HEK293 (cell line): ENCODE measurements at regions not wholly inside any gene's neighbourhood (a gene's known extent, or its start where the extent isn't known, plus 50 kb on each side); places are given as distances from the start of the nearest gene placed in this dataset.

ENCODE experiments used
- CTCF ChIA-PET: fragments of 350-600 bp; formaldehyde crosslinking; extraction: SDS; loops from one replicate; lab custom pipeline; 2021; ENCODE audit warnings: antibody characterized with exemption; lab: Yijun Ruan, JAX
- POLR2A ChIA-PET: fragments of 300-600 bp; formaldehyde crosslinking; extraction: SDS; loops from one replicate; lab custom pipeline; 2020; ENCODE audit warnings: antibody characterized with exemption, inconsistent platforms; lab: Yijun Ruan, JAX
- H3K27ac ChIP-seq: fragments of 200-500 bp; sonication (Bioruptor generic); 2 replicates; pipeline ENCODE4 v1.5.1; 2014; ENCODE audit warnings: low read depth, low read length, control low read depth, inconsistent platforms; ENCODE audit errors: extremely low read depth
- H3K36me3 ChIP-seq, 2 experiments: fragments of 200-500 bp in 1 of 2; sonication (Bioruptor generic) in 1 of 2; 1 replicate in 1 of 2; 2 replicates in 1 of 2; pipeline ENCODE4 v1.5.1; 2014 to 2017; ENCODE audit warnings: inconsistent platforms in 2 of 2, low read length in 2 of 2; ENCODE audit not compliant: control insufficient read depth in 2 of 2, insufficient read depth in 1 of 2
- H3K4me1 ChIP-seq: fragments of 200-500 bp; sonication (Bioruptor generic); 2 replicates; pipeline ENCODE4 v1.5.1; 2014; ENCODE audit warnings: mild to moderate bottlenecking, low read length, inconsistent platforms; ENCODE audit not compliant: control insufficient read depth, insufficient read depth
- H3K4me3 ChIP-seq: 2 replicates; pipeline ENCODE4 v1.5.1; 2011; ENCODE audit warnings: low read depth, mild to moderate bottlenecking, control low read depth, low read length, moderate library complexity
- H3K9me3 ChIP-seq: fragments of 200-500 bp; sonication (Bioruptor generic); 2 replicates; pipeline ENCODE4 v1.5.1; 2014; ENCODE audit warnings: low read depth, low read length, inconsistent platforms; ENCODE audit not compliant: control insufficient read depth, insufficient read depth
- HOXA7 ChIP-seq: sonication (generic); formaldehyde crosslinking; IDR thresholded peaks from 2 replicates; pipeline ENCODE4 v1.8.1; 2022; ENCODE audit warnings: missing genetic modification reagents, borderline replicate concordance
- HOXD13 ChIP-seq: sonication (generic); formaldehyde crosslinking; IDR thresholded peaks from 2 replicates; pipeline ENCODE4 v1.8.0; 2022; ENCODE audit warnings: missing genetic modification reagents, borderline replicate concordance
- MEIS1 ChIP-seq: sonication (generic); formaldehyde crosslinking; IDR thresholded peaks from 2 replicates; pipeline ENCODE4 v1.8.1; 2022; ENCODE audit warnings: missing genetic modification reagents, mild to moderate bottlenecking, borderline replicate concordance
- MYNN ChIP-seq: fragments of 450-650 bp; formaldehyde crosslinking; IDR thresholded peaks from 2 replicates; pipeline ENCODE4 v1.5.1; 2016; ENCODE audit warnings: missing biosample characterization, missing genetic modification characterization, borderline replicate concordance
- YY1 ChIP-seq: fragments of 450-650 bp; formaldehyde crosslinking; IDR thresholded peaks from 2 replicates; pipeline ENCODE4 v1.5.1; 2018; ENCODE audit warnings: missing biosample characterization, missing genetic modification characterization
- ZBTB1 ChIP-seq: fragments of 450-650 bp; formaldehyde crosslinking; IDR thresholded peaks from 2 replicates; pipeline ENCODE4 v1.5.1; 2016; ENCODE audit warnings: missing biosample characterization, missing genetic modification characterization
- ZFP37 ChIP-seq: fragments of 450-650 bp; formaldehyde crosslinking; IDR thresholded peaks from 2 replicates; pipeline ENCODE4 v1.5.1; 2016; ENCODE audit warnings: missing biosample characterization, missing genetic modification characterization
- ZNF175 ChIP-seq: fragments of 450-650 bp; formaldehyde crosslinking; IDR thresholded peaks from 2 replicates; pipeline ENCODE4 v1.5.1; 2016; ENCODE audit warnings: missing biosample characterization, missing genetic modification characterization
- ZNF202 ChIP-seq: fragments of 450-650 bp; formaldehyde crosslinking; IDR thresholded peaks from 2 replicates; pipeline ENCODE4 v1.5.1; 2016; ENCODE audit warnings: missing biosample characterization, missing genetic modification characterization, borderline replicate concordance
- ZNF239 ChIP-seq: fragments of 450-650 bp; formaldehyde crosslinking; IDR thresholded peaks from 2 replicates; pipeline ENCODE4 v1.5.1; 2016; ENCODE audit warnings: missing biosample characterization, missing genetic modification characterization
- ZNF404 ChIP-seq: fragments of 450-650 bp; formaldehyde crosslinking; IDR thresholded peaks from 2 replicates; pipeline ENCODE4 v1.5.1; 2017; ENCODE audit warnings: missing biosample characterization, missing genetic modification characterization
- ZNF426 ChIP-seq: fragments of 450-650 bp; formaldehyde crosslinking; IDR thresholded peaks from 2 replicates; pipeline ENCODE4 v1.5.1; 2017; ENCODE audit warnings: missing biosample characterization, missing genetic modification characterization, mild to moderate bottlenecking, inconsistent platforms, moderate library complexity
- ZNF48 ChIP-seq: fragments of 450-650 bp; formaldehyde crosslinking; IDR thresholded peaks from 2 replicates; pipeline ENCODE4 v1.5.1; 2016; ENCODE audit warnings: missing biosample characterization, missing genetic modification characterization
- ZNF530 ChIP-seq: fragments of 450-650 bp; formaldehyde crosslinking; IDR thresholded peaks from 2 replicates; pipeline ENCODE4 v1.5.1; 2016; ENCODE audit warnings: low read depth, missing biosample characterization, missing genetic modification characterization
- ZNF571 ChIP-seq: fragments of 450-650 bp; formaldehyde crosslinking; IDR thresholded peaks from 2 replicates; pipeline ENCODE4 v1.5.0; 2017; ENCODE audit warnings: missing biosample characterization, missing genetic modification characterization
- ZNF629 ChIP-seq: fragments of 450-650 bp; formaldehyde crosslinking; IDR thresholded peaks from 2 replicates; pipeline ENCODE4 v1.5.1; 2017; ENCODE audit warnings: missing biosample characterization, missing genetic modification characterization
- ZNF660 ChIP-seq: fragments of 450-650 bp; IDR thresholded peaks from 2 replicates; pipeline ENCODE4 v1.5.1; 2018; ENCODE audit warnings: missing biosample characterization, mild to moderate bottlenecking, missing genetic modification characterization
- ZNF670 ChIP-seq: fragments of 450-650 bp; formaldehyde crosslinking; IDR thresholded peaks from 2 replicates; pipeline ENCODE4 v1.5.1; 2016; ENCODE audit warnings: missing biosample characterization, missing genetic modification characterization, low read depth
- TF ChIP-seq, protein P1 (sequence below): fragments of 450-650 bp; formaldehyde crosslinking; IDR thresholded peaks from 2 replicates; pipeline ENCODE4 v1.5.1; 2016; ENCODE audit warnings: missing biosample characterization, missing genetic modification characterization
- TF ChIP-seq, protein P2 (sequence below): fragments of 450-650 bp; formaldehyde crosslinking; optimal IDR thresholded peaks from 2 replicates; pipeline ENCODE3; 2016; ENCODE audit warnings: missing biosample characterization, mild to moderate bottlenecking, missing genetic modification characterization
- TF ChIP-seq, protein P3 (sequence below): fragments of 450-650 bp; formaldehyde crosslinking; IDR thresholded peaks from 2 replicates; pipeline ENCODE4 v1.5.1; 2016; ENCODE audit warnings: missing biosample characterization, missing genetic modification characterization
- TF ChIP-seq, protein P4 (sequence below): fragments of 450-650 bp; formaldehyde crosslinking; IDR thresholded peaks from 2 replicates; pipeline ENCODE4 v1.5.1; 2016; ENCODE audit warnings: missing biosample characterization, missing genetic modification characterization
- TF ChIP-seq, protein P5 (sequence below): fragments of 450-650 bp; formaldehyde crosslinking; IDR thresholded peaks from 2 replicates; pipeline ENCODE4 v1.5.1; 2016; ENCODE audit warnings: missing biosample characterization, missing genetic modification characterization
- TF ChIP-seq, protein P6 (sequence below): fragments of 450-650 bp; formaldehyde crosslinking; IDR thresholded peaks from 2 replicates; pipeline ENCODE4 v1.5.1; 2016; ENCODE audit warnings: missing biosample characterization, missing genetic modification characterization
- TF ChIP-seq, protein P7 (sequence below): fragments of 450-650 bp; formaldehyde crosslinking; IDR thresholded peaks from 2 replicates; pipeline ENCODE4 v1.5.1; 2016; ENCODE audit warnings: missing biosample characterization, missing genetic modification characterization

DNA sequence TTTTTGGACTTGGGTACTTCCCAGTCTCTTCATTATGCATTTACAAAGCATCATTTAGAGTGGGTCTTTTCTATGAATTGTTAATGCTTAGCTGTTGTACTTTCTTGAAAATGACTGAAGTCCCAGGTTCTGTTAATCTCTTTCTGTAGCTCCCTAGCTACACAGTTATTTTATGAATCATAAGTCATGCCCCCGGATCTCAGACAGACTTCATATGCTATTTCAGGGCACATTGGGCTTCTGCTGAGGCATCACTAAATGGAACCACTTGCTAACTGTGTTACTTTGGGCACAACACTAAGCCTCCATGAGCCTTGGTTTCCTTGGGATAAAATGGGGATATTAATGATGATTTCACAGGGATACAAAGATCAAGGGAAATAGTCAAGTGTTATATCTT lies 55.5 kb upstream of the RBM15 start:
- H3K4me3 ChIP-seq: no peak overlapping the region
- H3K27ac ChIP-seq: no peak overlapping the region
- TF ChIP-seq YY1 (tag by site-specific recombination) (no peak), ZNF629 (no peak), MYNN (tag by site-specific recombination) (no peak), ZNF670 (tag by site-specific recombination) (no peak), MEIS1 (CRISPR knock-in tag) (no peak), ZNF202 (tag by site-specific recombination) (no peak), ZNF404 (tag by site-specific recombination) (no peak), ZNF660 (tag by site-specific recombination) (no peak), ZBTB1 (tag by site-specific recombination) (no peak), HOXD13 (CRISPR knock-in tag) (no peak), HOXA7 (no peak), ZNF530 (no peak), ZNF426 (tag by site-specific recombination) (no peak)
- TF ChIP-seq, protein P1, sequence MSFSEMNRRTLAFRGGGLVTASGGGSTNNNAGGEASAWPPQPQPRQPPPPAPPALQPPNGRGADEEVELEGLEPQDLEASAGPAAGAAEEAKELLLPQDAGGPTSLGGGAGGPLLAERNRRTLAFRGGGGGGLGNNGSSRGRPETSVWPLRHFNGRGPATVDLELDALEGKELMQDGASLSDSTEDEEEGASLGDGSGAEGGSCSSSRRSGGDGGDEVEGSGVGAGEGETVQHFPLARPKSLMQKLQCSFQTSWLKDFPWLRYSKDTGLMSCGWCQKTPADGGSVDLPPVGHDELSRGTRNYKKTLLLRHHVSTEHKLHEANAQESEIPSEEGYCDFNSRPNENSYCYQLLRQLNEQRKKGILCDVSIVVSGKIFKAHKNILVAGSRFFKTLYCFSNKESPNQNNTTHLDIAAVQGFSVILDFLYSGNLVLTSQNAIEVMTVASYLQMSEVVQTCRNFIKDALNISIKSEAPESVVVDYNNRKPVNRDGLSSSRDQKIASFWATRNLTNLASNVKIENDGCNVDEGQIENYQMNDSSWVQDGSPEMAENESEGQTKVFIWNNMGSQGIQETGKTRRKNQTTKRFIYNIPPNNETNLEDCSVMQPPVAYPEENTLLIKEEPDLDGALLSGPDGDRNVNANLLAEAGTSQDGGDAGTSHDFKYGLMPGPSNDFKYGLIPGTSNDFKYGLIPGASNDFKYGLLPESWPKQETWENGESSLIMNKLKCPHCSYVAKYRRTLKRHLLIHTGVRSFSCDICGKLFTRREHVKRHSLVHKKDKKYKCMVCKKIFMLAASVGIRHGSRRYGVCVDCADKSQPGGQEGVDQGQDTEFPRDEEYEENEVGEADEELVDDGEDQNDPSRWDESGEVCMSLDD: no peak
- TF ChIP-seq, protein P2, sequence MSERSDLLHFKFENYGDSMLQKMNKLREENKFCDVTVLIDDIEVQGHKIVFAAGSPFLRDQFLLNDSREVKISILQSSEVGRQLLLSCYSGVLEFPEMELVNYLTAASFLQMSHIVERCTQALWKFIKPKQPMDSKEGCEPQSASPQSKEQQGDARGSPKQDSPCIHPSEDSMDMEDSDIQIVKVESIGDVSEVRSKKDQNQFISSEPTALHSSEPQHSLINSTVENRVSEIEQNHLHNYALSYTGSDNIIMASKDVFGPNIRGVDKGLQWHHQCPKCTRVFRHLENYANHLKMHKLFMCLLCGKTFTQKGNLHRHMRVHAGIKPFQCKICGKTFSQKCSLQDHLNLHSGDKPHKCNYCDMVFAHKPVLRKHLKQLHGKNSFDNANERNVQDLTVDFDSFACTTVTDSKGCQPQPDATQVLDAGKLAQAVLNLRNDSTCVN (tag by site-specific recombination): no peak
- TF ChIP-seq, protein P3, sequence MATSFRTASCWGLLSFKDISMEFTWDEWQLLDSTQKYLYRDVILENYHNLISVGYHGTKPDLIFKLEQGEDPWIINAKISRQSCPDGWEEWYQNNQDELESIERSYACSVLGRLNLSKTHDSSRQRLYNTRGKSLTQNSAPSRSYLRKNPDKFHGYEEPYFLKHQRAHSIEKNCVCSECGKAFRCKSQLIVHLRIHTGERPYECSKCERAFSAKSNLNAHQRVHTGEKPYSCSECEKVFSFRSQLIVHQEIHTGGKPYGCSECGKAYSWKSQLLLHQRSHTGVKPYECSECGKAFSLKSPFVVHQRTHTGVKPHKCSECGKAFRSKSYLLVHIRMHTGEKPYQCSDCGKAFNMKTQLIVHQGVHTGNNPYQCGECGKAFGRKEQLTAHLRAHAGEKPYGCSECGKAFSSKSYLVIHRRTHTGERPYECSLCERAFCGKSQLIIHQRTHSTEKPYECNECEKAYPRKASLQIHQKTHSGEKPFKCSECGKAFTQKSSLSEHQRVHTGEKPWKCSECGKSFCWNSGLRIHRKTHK (tag by site-specific recombination): no peak
- TF ChIP-seq, protein P4, sequence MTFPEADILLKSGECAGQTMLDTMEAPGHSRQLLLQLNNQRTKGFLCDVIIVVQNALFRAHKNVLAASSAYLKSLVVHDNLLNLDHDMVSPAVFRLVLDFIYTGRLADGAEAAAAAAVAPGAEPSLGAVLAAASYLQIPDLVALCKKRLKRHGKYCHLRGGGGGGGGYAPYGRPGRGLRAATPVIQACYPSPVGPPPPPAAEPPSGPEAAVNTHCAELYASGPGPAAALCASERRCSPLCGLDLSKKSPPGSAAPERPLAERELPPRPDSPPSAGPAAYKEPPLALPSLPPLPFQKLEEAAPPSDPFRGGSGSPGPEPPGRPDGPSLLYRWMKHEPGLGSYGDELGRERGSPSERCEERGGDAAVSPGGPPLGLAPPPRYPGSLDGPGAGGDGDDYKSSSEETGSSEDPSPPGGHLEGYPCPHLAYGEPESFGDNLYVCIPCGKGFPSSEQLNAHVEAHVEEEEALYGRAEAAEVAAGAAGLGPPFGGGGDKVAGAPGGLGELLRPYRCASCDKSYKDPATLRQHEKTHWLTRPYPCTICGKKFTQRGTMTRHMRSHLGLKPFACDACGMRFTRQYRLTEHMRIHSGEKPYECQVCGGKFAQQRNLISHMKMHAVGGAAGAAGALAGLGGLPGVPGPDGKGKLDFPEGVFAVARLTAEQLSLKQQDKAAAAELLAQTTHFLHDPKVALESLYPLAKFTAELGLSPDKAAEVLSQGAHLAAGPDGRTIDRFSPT (tag by site-specific recombination): no peak
- TF ChIP-seq, all 188 proteins: peak for 0
- POLR2A ChIA-PET: no interaction called here
- Histone ChIP-seq H3K9me3 (no peaks in the 10 kb centered on the region), H3K36me3 (no peaks in the 10 kb centered on the region), H3K4me1 (no peaks in the 10 kb centered on the region)
- CTCF ChIA-PET: interaction anchor here (1.0 to 1.3 kb wide), 3 partner anchors 75 to 177 kb away, joined by 3 to 4 read pairs (median 4); no protein-coding TSS in a partner anchor

DNA sequence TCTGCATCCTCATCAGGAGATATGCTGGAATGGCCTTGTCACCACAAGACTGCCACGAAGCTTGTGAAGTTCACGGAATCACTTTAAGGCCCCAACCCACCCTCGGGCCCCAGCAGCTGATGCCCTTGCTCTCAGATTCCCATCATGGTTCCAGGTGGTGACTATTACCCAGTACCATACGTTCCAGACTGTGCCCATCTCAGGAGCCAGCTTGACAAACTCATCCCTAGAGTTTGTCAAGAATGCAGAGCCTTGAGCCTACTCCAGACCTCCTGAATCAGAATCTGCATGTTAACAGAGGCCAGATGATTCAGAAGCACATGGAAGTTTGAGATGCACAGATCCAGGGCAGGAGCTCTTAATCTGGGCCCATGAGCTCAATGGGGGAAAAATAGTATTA lies 53.9 kb upstream of the RBM15 start:
- Histone ChIP-seq H3K4me3 (no peak overlapping the region), H3K9me3 (no peaks in the 10 kb centered on the region), H3K4me1 (no peaks in the 10 kb centered on the region), H3K27ac (no peak overlapping the region), H3K36me3 (no peaks in the 10 kb centered on the region)
- ChIA-PET POLR2A (no interaction called here), CTCF (interaction anchor here (0.6 to 1.5 kb wide), 3 partner anchors 16 to 287 kb away, joined by 3 to 4 read pairs (median 4); no protein-coding TSS in a partner anchor)
- TF ChIP-seq ZNF48 (tag by site-specific recombination) (no peak), ZNF571 (no peak), ZNF239 (no peak), ZNF175 (tag by site-specific recombination) (no peak), ZFP37 (tag by site-specific recombination) (no peak)
- TF ChIP-seq, protein P5, sequence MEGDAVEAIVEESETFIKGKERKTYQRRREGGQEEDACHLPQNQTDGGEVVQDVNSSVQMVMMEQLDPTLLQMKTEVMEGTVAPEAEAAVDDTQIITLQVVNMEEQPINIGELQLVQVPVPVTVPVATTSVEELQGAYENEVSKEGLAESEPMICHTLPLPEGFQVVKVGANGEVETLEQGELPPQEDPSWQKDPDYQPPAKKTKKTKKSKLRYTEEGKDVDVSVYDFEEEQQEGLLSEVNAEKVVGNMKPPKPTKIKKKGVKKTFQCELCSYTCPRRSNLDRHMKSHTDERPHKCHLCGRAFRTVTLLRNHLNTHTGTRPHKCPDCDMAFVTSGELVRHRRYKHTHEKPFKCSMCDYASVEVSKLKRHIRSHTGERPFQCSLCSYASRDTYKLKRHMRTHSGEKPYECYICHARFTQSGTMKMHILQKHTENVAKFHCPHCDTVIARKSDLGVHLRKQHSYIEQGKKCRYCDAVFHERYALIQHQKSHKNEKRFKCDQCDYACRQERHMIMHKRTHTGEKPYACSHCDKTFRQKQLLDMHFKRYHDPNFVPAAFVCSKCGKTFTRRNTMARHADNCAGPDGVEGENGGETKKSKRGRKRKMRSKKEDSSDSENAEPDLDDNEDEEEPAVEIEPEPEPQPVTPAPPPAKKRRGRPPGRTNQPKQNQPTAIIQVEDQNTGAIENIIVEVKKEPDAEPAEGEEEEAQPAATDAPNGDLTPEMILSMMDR: no peak
- TF ChIP-seq, protein P6, sequence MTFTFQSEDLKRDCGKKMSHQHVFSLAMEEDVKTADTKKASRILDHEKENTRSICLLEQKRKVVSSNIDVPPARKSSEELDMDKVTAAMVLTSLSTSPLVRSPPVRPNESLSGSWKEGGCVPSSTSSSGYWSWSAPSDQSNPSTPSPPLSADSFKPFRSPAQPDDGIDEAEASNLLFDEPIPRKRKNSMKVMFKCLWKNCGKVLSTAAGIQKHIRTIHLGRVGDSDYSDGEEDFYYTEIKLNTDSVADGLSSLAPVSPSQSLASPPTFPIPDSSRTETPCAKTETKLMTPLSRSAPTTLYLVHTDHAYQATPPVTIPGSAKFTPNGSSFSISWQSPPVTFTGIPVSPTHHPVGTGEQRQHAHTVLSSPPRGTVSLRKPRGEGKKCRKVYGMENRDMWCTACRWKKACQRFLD (tag by site-specific recombination): no peak
- TF ChIP-seq, protein P7, sequence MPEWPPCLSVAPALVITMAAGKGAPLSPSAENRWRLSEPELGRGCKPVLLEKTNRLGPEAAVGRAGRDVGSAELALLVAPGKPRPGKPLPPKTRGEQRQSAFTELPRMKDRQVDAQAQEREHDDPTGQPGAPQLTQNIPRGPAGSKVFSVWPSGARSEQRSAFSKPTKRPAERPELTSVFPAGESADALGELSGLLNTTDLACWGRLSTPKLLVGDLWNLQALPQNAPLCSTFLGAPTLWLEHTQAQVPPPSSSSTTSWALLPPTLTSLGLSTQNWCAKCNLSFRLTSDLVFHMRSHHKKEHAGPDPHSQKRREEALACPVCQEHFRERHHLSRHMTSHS (tag by site-specific recombination): no peak
